ENCODE measurements at regions not wholly inside any gene's neighbourhood (a gene's known extent, or its start where the extent isn't known, plus 50 kb on each side); places are given as distances from the start of the nearest gene placed in this dataset.

GRCh38 chr5:123786411-123786810 lies 274.4 kb downstream of the CSNK1G3 start:
- no peak for TF ChIP-seq EZH2 (IDR thresholded peaks at IDR 0.05)
- TF ChIP-seq POLR2AphosphoS5 (IDR thresholded peaks at IDR 0.05; ENCODE audit: borderline replicate concordance, low read depth, low read length): no peak
